PFSK-1 (cell line): ENCODE measurements at regions not wholly inside any gene's neighbourhood (a gene's known extent, or its start where the extent isn't known, plus 50 kb on each side); places are given as distances from the start of the nearest gene placed in this dataset.

Experiments
- FOXP2 ChIP-seq: optimal IDR thresholded peaks from 2 replicates; pipeline ENCODE3; 2011; ENCODE audit warnings: borderline replicate concordance, control low read depth, inconsistent platforms; ENCODE audit not compliant: insufficient read depth; ENCODE audit errors: extremely low read length, extremely low read depth
- POLR2AphosphoS5 ChIP-seq: IDR thresholded peaks from 2 replicates; pipeline ENCODE4 v1.6.1; 2012; ENCODE audit warnings: low read depth, mild to moderate bottlenecking, control low read depth, low read length, moderate library complexity
- REST ChIP-seq, 2 experiments: IDR thresholded peaks; 2 replicates each; pipeline versions ENCODE4 v1.6.1 to v1.8.0; 2011 to 2012; ENCODE audit warnings: low read depth in 2 of 2, low read length in 2 of 2, control low read depth in 1 of 2, inconsistent platforms in 1 of 2, mild to moderate bottlenecking in 1 of 2, moderate library complexity in 1 of 2; ENCODE audit not compliant: insufficient read depth in 1 of 2
- SIN3A ChIP-seq: IDR thresholded peaks from 2 replicates; pipeline ENCODE4 v1.6.1; 2012; ENCODE audit warnings: mild to moderate bottlenecking, low read length, moderate library complexity, borderline replicate concordance; ENCODE audit not compliant: insufficient read depth
- TAF1 ChIP-seq: IDR thresholded peaks from 2 replicates; pipeline ENCODE4 v1.6.1; 2012; ENCODE audit warnings: low read length, control low read depth, borderline replicate concordance; ENCODE audit not compliant: insufficient read depth

- TF ChIP-seq FOXP2, result no peak
- TF ChIP-seq TAF1, result no peak
- no peak for TF ChIP-seq SIN3A
- no peak for TF ChIP-seq REST (IDR thresholded peaks at IDR 0.05; ENCODE audit: insufficient read depth in 1 of 2, low read depth in 2 of 2, low read length in 2 of 2)
- TF ChIP-seq POLR2AphosphoS5, result no peak
Observed at GRCh38 chr7:85386460-85386859, 199.6 kb upstream of the SEMA3D start.

GRCh38 chr7:85384392-85384791 lies 197.5 kb upstream of the SEMA3D start:
- TF ChIP-seq SIN3A, result no peak
- TF ChIP-seq FOXP2, result no peak
- TF ChIP-seq REST (IDR thresholded peaks at IDR 0.05; ENCODE audit: insufficient read depth in 1 of 2, low read depth in 2 of 2, low read length in 2 of 2), result no peak
- TF ChIP-seq POLR2AphosphoS5, result no peak
- no peak for TF ChIP-seq TAF1

GRCh38 chr7:85381212-85381611 lies 194.4 kb upstream of the SEMA3D start:
- TF ChIP-seq FOXP2, result no peak
- no peak for TF ChIP-seq TAF1
- no peak for TF ChIP-seq SIN3A
- no peak for TF ChIP-seq REST (IDR thresholded peaks at IDR 0.05; ENCODE audit: insufficient read depth in 1 of 2, low read depth in 2 of 2, low read length in 2 of 2)
- no peak for TF ChIP-seq POLR2AphosphoS5

- TF ChIP-seq POLR2AphosphoS5 (no peak), SIN3A (no peak), TAF1 (no peak), REST (IDR thresholded peaks at IDR 0.05; ENCODE audit: insufficient read depth in 1 of 2, low read depth in 2 of 2, low read length in 2 of 2) (no peak), FOXP2 (no peak)
Observed at GRCh38 chr7:85376589-85376988, 189.7 kb upstream of the SEMA3D start.

- TF ChIP-seq FOXP2, result no peak
Observed at GRCh38 chr7:85356916-85357315, 170.1 kb upstream of the SEMA3D start.
